ENCODE measurements at regions not wholly inside any gene's neighbourhood (a gene's known extent, or its start where the extent isn't known, plus 50 kb on each side); places are given as distances from the start of the nearest gene placed in this dataset.

- DNase-seq (ENCODE audit: low read depth in 2 of 2) = no peak
These were observed 479.2 kb upstream of the DSEL start for GRCh38 chr18:67995769-67996168.

GRCh38 chr18:67980241-67980640 is 463.7 kb upstream of the DSEL start:
- DNase-seq (ENCODE audit: low read depth in 2 of 2) = no peak

DNA sequence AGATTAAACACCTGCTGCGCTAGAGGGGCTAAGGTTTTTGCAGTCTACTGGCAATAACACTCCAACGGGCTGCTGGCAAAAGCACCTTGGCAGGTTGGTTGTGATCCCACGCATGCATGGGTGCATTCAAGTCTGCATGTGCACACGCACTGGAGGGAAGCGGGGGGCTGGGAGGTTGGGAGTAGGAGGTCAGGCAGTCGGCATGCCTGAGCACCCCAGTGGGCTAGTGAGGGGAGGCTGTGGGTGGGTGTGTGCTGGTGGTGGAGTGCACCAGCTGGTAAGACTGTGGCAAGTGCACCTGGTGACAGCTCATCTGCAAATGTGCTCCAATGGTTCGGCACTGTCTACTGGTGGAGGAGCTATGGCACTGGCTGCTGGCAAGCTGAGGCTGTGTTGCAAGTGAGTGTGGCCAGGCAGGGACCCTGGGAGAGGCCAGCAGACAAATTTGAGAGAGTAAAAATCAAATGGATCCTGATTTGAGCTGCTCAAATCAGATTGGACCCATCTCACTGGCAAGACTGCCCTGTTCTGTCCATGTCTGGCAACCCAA is 460.6 kb upstream of the DSEL start:
- DNase-seq (ENCODE audit: low read depth in 2 of 2) = no peak

DNA sequence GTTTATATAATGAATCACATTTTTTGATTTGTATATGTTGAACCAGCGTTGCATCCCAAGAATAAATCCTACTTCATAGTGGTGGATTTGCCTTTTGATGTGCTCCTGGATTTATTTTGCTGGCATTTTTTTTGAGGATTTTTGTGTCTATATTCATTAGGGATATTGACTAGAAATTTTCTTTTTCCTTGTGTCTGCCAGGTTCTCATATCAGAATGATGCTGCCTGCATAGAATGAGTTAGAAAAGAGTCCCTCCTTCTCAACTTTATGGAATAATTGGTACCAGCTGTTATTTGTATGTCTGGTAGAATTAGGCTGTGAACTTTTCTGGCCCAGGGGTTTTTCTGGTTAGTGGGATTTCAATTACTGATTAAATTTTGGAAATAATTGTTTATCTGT is 457.4 kb upstream of the DSEL start:
- no peak for DNase-seq (ENCODE audit: low read depth in 2 of 2)

GRCh38 chr18:67969458-67969857 is 452.9 kb upstream of the DSEL start:
- no peak for DNase-seq (ENCODE audit: low read depth in 2 of 2)

DNA sequence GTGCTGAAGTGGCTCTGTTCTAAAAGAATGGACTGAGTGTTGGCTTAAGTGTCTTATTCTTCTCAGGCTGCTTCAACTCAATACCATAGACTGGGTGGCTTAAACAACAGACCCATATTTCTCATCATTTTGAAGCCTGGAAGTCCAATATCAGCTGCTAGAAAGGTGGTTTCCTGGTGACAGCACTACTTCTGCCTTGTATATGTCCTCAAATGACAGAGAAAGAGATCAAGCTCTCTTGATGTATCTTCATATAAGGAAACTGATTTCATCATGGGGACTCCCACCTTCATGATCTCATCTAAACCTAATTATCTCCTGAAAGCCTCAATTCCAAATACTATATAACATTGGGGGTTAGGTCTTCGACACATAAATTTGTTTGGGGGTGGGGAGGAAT is 449.7 kb upstream of the DSEL start:
- no peak for DNase-seq (ENCODE audit: low read depth in 2 of 2)

DNA sequence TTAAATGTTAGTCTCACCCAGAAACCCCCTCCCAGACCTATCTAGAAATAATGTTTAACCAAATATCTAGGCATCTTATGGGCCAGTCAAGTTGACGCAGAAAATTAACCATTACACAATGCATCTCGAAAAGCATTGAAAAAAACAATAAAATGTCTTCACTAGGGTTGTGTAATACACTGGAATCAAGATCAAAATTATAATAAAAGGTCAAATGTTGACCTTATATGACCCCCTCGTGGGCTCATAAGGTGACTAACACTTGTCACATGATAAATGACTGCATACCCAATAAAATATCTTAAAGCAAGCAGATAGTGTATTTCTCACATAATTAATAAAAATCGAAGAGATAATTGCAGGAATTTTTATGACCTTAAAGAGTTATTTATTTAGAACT is 447.9 kb upstream of the DSEL start:
- DNase-seq (ENCODE audit: low read depth in 2 of 2) = no peak

DNA sequence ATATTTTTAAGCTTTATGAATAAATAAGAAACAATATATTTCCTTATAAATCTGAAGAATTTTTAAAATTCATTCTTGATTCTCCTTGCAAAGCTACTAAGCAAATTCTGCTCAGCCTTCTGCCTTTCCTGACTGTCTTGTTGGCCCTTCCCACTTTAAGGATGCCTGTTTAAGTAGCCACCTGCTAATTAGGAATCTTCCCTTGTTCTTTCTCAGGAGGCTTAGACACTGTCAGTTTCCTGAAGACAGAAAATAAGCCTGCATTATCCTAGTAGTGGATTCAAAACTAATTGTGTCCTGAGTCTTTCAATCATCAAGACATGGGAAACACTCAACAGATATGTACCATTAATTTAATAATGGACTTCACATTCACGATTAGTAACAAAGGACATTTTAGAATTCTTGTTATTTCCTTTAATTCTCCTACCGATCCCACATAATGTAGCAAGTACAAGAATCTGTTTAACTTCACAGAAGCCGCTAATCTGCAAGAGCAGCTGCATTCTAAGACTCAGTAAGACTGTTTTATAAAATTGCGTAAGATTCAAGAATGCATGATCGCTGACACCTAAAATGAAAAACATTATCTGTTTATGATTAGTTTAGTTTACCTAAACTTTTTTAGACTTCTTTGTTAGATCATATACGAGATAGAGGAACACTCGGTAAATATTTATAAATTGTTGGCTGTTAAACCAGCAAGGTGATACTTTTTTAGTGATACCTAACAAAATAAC is 445.4 kb upstream of the DSEL start:
- DNase-seq (ENCODE audit: low read depth in 2 of 2) = no peak

- DNase-seq (ENCODE audit: low read depth in 2 of 2) = no peak
These were observed 441.2 kb upstream of the DSEL start for GRCh38 chr18:67957684-67958083.

GRCh38 chr18:67954594-67954993 is 438.1 kb upstream of the DSEL start:
- DNase-seq (ENCODE audit: low read depth in 2 of 2) = no peak

DNA sequence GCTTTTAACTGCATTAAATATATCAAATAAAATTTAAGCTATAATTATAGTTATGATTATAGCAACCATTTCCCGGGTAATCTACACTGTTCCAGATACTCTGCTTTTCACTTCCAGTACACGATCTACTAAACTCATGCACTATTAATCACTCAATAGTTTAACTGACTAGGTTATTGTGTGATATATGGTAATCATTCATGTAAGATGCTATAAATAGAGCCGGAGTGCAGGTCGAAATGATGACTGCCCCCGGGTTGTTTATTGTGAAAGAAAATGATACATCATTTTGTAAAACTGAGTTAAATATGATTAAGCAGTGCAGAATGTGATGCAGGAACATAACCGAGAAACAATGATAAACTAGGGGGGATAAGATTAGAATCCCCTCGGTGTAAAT is 434.6 kb upstream of the DSEL start:
- no peak for DNase-seq (ENCODE audit: low read depth in 2 of 2)

DNA sequence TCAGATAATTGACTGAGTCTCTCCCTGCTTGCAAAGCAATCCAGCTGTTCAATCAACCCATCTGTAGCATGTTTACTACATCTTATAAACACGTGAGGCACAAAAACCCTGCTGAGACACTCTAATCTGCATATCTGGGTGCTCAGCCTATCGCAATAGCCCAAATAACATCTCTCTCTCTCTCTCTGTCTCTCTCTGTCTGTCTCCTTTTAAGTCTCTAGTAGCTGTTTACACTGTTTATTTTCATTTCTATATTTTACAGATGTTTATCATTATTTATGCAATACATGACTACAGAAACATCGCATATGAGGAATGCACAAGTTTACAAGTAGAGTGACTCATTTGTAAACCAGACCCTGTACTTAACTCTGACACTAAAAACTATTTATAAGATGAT is 422.1 kb upstream of the DSEL start:
- DNase-seq (ENCODE audit: low read depth in 2 of 2) = no peak

- no peak for DNase-seq (ENCODE audit: low read depth in 2 of 2)
These were observed 419.1 kb upstream of the DSEL start for GRCh38 chr18:67935638-67936037.

DNA sequence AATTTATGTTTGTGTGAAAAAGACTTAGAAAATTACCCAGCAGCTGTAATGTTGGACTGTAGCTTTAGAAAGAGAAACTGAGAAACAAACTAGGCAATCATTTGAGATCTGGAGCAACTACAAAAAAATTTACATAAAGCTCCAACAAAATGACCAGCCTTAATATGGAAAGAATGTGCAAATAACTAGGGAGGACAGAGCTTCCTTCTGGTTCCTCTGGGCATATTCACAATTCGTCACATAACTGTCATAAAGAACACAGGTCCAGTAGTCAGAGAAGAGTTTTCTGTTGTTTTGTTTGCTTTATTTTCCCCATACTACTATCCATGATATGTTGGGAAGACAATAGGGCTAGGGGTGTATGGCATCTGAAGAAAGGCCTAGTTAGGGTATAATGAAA is 416.8 kb upstream of the DSEL start:
- no peak for DNase-seq (ENCODE audit: low read depth in 2 of 2)

DNA sequence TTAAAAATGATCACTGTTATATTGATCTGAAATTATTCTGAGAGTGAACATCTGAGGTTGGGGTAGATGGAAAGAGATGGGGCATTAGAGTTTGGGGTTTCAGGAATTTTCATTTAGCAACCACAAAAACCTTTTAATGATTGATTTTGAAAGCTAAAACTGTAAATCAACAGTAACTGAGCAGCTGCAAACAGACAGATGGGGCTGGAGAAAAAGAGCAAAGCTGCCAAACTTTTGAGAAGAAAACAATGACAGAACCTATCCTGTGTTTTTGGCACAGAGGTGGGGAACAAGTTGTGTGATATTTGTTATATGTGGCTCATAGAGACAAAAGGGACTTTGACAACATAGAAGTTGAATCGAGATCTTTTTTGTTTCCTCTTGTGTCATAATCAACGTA is 415.8 kb upstream of the DSEL start:
- no peak for DNase-seq (ENCODE audit: low read depth in 2 of 2)

DNA sequence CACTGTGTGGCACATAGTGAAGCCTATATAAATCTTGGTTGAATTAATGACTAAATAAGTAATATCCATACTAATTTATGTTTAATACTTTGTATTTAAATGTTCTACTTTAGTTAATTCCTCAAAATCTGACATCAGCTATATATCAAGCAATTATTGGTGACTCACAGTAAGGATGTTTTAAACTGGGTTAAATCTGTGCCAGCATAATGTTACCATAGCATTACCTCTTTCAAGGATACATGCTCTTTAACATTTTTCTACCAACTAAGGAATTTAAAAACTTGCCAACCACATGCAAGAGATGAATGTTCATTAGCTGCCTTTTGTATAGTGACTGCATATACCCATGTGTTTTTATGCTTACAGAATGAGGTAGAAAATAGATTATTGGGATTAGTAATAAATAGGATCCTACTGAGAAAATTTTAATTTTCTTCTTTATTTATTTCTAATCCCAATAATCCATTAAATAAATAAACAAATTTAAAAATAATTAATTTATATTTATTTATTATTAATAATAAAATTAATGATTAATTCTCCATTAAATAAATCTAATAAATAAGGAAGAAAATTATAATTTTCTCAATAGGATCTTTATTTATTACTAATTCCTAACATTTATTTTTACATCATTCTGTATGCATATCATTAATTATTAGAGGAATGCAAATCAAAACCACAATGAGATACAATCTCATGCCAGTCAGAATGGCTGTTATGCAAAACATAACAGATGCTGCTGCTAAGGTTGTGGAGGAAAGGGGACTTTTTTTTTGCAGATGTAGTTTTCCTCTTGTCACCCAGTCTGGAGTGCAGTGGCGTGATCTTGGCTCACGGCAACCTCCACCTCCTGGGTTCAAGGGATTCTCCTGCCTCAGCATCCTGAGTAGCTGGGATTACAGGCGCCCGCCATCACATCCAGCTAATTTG is 410.7 kb upstream of the DSEL start:
- DNase-seq (ENCODE audit: low read depth in 2 of 2) = no peak

DNA sequence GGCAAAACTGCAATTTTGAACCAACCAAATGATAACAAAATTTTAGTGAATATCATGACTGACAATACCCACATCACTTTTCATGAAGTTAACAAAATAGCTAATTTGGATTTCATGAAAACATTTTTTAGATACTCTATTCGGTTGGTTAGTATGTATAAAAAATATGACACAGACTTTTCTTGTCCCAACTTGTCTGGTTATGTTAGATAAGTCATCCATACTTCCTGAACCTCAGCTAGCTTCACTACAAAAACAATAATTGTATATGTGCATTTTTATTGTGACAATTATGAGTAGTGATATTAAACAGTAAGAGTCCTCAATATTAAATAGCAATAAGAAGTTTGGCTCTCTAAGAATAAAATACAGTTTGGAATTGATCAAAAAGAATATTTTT is 408.1 kb upstream of the DSEL start:
- DNase-seq (ENCODE audit: low read depth in 2 of 2) = no peak

GRCh38 chr18:67919316-67919715 is 402.8 kb upstream of the DSEL start:
- no peak for DNase-seq (ENCODE audit: low read depth in 2 of 2)

DNA sequence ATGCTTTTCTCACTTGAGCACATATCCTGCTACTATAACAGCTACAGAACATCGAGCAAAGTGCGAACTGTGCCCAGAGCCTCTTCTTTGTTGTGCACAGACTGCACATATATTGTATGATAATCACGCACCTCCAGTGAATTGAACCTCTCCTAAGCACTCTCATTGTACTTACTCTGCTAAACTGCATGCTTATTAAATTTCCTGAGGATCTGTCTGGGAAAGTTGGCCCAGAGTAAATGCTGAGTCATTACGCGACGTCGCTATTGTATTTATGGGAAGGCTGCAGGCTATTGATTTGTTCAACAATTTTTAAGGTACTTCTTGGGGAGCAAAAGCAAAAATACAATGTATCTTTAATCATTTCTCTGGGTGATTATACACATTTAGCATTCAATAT is 399.6 kb upstream of the DSEL start:
- DNase-seq (ENCODE audit: low read depth in 2 of 2) = no peak

DNA sequence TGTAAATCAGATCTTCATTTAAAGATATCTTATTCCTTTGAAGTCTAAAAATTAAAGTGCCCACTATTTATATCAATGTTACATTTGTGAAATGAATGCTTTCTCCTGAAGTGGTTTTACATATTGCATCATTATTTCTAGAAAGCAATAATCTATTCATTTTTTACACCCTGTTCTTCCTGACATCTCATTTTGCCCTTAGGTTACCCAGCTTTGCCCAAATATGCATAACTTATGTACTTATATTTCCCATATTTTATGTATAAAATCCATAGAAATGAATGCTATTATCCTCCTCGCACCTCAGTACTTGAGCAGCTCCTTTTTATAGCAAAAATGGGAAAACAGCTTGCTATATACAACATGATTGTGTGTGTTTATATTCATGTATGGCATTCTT is 396.5 kb upstream of the DSEL start:
- no peak for DNase-seq (ENCODE audit: low read depth in 2 of 2)

DNA sequence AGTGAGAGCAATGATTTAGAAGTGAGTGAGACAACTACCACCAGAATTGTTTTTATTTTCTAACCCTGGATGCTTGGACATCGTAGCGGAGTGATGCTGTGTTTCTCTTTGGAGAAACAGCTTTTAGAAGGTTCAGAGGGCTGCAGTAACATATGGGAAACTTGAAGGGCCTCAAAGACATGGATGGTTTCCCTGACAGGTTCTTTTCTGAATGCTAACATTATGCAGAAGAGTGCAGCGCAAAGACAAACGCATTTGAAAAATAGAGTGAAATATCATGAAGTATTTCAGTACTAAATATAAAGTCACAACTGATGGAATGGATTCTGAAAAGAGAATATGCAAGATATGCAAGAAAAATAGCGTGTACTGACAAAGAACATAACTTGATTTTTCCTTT is 385.1 kb upstream of the DSEL start:
- no peak for DNase-seq (ENCODE audit: low read depth in 2 of 2)

- no peak for DNase-seq (ENCODE audit: low read depth in 2 of 2)
These were observed 379.9 kb upstream of the DSEL start for GRCh38 chr18:67896451-67896850.

- DNase-seq (ENCODE audit: low read depth in 2 of 2) = no peak
These were observed 377.4 kb upstream of the DSEL start for GRCh38 chr18:67893916-67894315.
